ENCODE measurements at regions not wholly inside any gene's neighbourhood (a gene's known extent, or its start where the extent isn't known, plus 50 kb on each side); places are given as distances from the start of the nearest gene placed in this dataset. TPM values are rescaled to one million over a fixed set of nuclear protein-coding genes. Genes with fewer than 3 reads are reported as not detected.

DNA sequence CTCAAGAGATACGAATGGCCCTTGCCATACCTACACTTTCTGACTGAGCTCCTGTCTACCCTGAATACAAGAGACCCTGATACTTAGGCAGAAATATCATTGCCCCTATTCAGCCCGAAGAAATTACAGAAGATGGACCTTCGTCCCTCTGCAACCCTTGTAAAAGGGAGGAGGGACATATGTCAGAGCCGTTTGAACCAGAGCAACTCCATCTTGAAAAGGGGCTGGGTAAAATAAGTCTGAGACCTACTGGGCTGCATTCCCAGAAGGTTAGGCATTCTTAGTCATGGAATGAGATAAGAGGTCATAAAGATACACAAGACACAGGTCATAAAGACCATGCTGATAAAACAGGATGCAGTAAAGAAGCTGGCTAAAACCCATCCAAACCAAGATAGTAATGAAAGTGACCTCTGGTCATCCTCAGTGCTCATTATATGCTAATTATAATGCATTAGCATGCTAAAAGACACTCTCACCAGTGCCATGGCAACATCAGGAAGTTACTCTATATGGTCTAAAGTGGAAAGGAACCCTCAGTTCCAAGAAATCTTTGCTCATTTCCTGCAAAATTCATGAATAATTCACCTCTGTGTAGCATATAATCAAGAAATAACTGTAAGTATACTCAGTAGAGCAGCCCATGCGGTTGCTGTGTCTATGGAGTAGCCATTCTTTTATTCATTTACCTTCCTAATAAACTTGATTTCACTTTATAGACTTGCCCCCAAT lies 49.7 kb upstream of the GPD1L start:
- Histone ChIP-seq H3K4me1 (ENCODE audit: insufficient read depth, low read length, poor library complexity, severe bottlenecking) (no peaks in the 10 kb centered on the region), H3K4me2 (ENCODE audit: low read length) (no peak overlapping the region), H2AFZ (ENCODE audit: low read length) (no peak overlapping the region), H3K79me2 (ENCODE audit: insufficient read depth, low read depth, low read length) (no peaks in the 10 kb centered on the region), H4K20me1 (ENCODE audit: insufficient read depth, low read length) (no peaks in the 10 kb centered on the region), H3K9me3 (ENCODE audit: low read length) (peaks cover 8% of the 10 kb centered on the region; the same call in 1 of the 2 replicates), H3K9me2 (ENCODE audit: insufficient read depth, low read length) (no peaks in the 10 kb centered on the region), H3K4me3 (ENCODE audit: low read depth, low read length, poor library complexity, severe bottlenecking) (no peak overlapping the region), H3K27ac (ENCODE audit: low read depth, low read length, poor library complexity, severe bottlenecking) (no peak overlapping the region), H3K36me3 (ENCODE audit: insufficient read depth, low read length) (no peaks in the 10 kb centered on the region)
- DNase-seq (ENCODE audit: low spot score) = no peak
- BruUV-seq (replicated peaks) = no TSS peak
- CTCF ChIA-PET (ENCODE audit: unreplicated experiment) = no interaction called here
- no peak for TF ChIP-seq EZH2phosphoT487 (IDR thresholded peaks at IDR 0.05; ENCODE audit: borderline replicate concordance, low read depth, low read length)
- TF ChIP-seq, protein P1, sequence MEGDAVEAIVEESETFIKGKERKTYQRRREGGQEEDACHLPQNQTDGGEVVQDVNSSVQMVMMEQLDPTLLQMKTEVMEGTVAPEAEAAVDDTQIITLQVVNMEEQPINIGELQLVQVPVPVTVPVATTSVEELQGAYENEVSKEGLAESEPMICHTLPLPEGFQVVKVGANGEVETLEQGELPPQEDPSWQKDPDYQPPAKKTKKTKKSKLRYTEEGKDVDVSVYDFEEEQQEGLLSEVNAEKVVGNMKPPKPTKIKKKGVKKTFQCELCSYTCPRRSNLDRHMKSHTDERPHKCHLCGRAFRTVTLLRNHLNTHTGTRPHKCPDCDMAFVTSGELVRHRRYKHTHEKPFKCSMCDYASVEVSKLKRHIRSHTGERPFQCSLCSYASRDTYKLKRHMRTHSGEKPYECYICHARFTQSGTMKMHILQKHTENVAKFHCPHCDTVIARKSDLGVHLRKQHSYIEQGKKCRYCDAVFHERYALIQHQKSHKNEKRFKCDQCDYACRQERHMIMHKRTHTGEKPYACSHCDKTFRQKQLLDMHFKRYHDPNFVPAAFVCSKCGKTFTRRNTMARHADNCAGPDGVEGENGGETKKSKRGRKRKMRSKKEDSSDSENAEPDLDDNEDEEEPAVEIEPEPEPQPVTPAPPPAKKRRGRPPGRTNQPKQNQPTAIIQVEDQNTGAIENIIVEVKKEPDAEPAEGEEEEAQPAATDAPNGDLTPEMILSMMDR (conservative IDR thresholded peaks at IDR 0.05; ENCODE audit: low read length) = no peak
- intact Hi-C loops (cut with micrococcal nuclease; ENCODE audit: unreplicated experiment) = no loop called here
- POLR2A ChIA-PET = no interaction called here

Small RNA genes in the stretch of these regions (small RNA-seq; reads per million reads assigned to genes)
- gene RF00019 = not detected
